Testis (tissue), 2 donors: ENCODE measurements at regions not wholly inside any gene's neighbourhood (a gene's known extent, or its start where the extent isn't known, plus 50 kb on each side); places are given as distances from the start of the nearest gene placed in this dataset.

ENCODE experiments used
- CTCF ChIP-seq, 3 experiments: fragments of 450-650 bp in 2 of 3; fragments of 200-600 bp in 1 of 3; sonication (generic) in 1 of 3; IDR thresholded peaks; one replicate each; pipeline ENCODE4 v1.5.1; 2016 to 2019; ENCODE audit warnings: antibody characterized with exemption in 3 of 3, mild to moderate bottlenecking in 2 of 3, moderate library complexity in 1 of 3
- POLR2A ChIP-seq: fragments of 450-650 bp; IDR thresholded peaks from one replicate; pipeline ENCODE4 v1.6.1; 2017; ENCODE audit warnings: antibody characterized with exemption, mild to moderate bottlenecking, moderate library complexity

- TF ChIP-seq POLR2A (no peak), CTCF (IDR thresholded peaks at IDR 0.05) (no peak)
Measured at GRCh38 chr1:239858529-239858928, 233.2 kb upstream of the FMN2 start.
